GM23338 (cell line): ENCODE measurements at regions not wholly inside any gene's neighbourhood (a gene's known extent, or its start where the extent isn't known, plus 50 kb on each side); places are given as distances from the start of the nearest gene placed in this dataset.

ENCODE experiments used
- ATAC-seq: fragments of 200-7000 bp; cut with Tn5 transposase; 3 replicates; pipeline ENCODE4 v1.9.1; 2020
- DNase-seq: peaks from one replicate; pipeline ENCODE4 v3.0.0-alpha.2; 2015; ENCODE audit warnings: low spot score
- H2AFZ ChIP-seq: fragments of 200-600 bp; sonication (generic); 2 replicates; pipeline ENCODE4 v1.8.0; 2016; ENCODE audit warnings: antibody characterized with exemption, mild to moderate bottlenecking, moderate library complexity
- H3F3A ChIP-seq: fragments of 200-600 bp; sonication (generic); replicated peaks from 2 replicates; pipeline ENCODE4 v1.8.0; 2017; ENCODE audit warnings: antibody characterized with exemption, mixed run types, low read depth
- H3K27ac ChIP-seq: fragments of 200-600 bp; sonication (generic); 2 replicates; pipeline ENCODE4 v1.6.1; 2016; ENCODE audit warnings: low read depth
- H3K27me3 ChIP-seq: fragments of 200-600 bp; sonication (generic); 2 replicates; pipeline ENCODE4 v1.8.0; 2016; ENCODE audit warnings: mild to moderate bottlenecking, mixed run types, moderate library complexity; ENCODE audit not compliant: insufficient read depth
- H3K36me3 ChIP-seq: fragments of 200-600 bp; sonication (generic); 2 replicates; pipeline ENCODE4 v1.8.0; 2016; ENCODE audit warnings: mild to moderate bottlenecking; ENCODE audit not compliant: insufficient read depth
- H3K4me1 ChIP-seq: fragments of 200-600 bp; sonication (generic); 2 replicates; pipeline ENCODE4 v1.8.0; 2016; ENCODE audit warnings: mild to moderate bottlenecking, moderate library complexity; ENCODE audit not compliant: insufficient read depth
- H3K4me2 ChIP-seq: fragments of 200-600 bp; sonication (generic); 2 replicates; pipeline ENCODE4 v1.7.1; 2017; ENCODE audit warnings: mixed run types
- H3K4me3 ChIP-seq: fragments of 200-600 bp; sonication (generic); 2 replicates; pipeline ENCODE4 v1.6.1; 2016; ENCODE audit warnings: mixed run types
- H3K79me2 ChIP-seq: fragments of 200-600 bp; sonication (generic); replicated peaks from 2 replicates; pipeline ENCODE4 v1.8.0; 2017; ENCODE audit warnings: mild to moderate bottlenecking; ENCODE audit not compliant: insufficient read depth
- H3K9me2 ChIP-seq: fragments of 200-600 bp; sonication (generic); 2 replicates; pipeline ENCODE4 v1.8.0; 2017; ENCODE audit not compliant: insufficient read depth
- H4K20me1 ChIP-seq: fragments of 200-600 bp; sonication (generic); replicated peaks from 2 replicates; pipeline ENCODE4 v1.8.0; 2017; ENCODE audit warnings: mild to moderate bottlenecking; ENCODE audit not compliant: insufficient read depth
- H3K27ac Mint-ChIP-seq: 2 replicates; pipeline ENCODE4 v1.8.0; 2020; ENCODE audit warnings: inconsistent platforms, mild to moderate bottlenecking, moderate library complexity, mixed read lengths
- H3K27me3 Mint-ChIP-seq: 3 replicates; pipeline ENCODE4 v1.8.0; 2022; ENCODE audit warnings: low read depth, mild to moderate bottlenecking, moderate library complexity, mixed read lengths, inconsistent platforms; ENCODE audit not compliant: insufficient read depth, poor library complexity
- H3K36me3 Mint-ChIP-seq: 3 replicates; pipeline ENCODE4 v1.8.0; 2021; ENCODE audit warnings: low read depth, mild to moderate bottlenecking, inconsistent platforms, moderate library complexity, mixed read lengths
- H3K4me1 Mint-ChIP-seq: 3 replicates; pipeline ENCODE4 v1.8.0; 2020; ENCODE audit warnings: mild to moderate bottlenecking, inconsistent platforms, mixed read lengths
- H3K4me3 Mint-ChIP-seq: 3 replicates; pipeline ENCODE4 v1.8.0; 2021; ENCODE audit warnings: moderate library complexity, mild to moderate bottlenecking, inconsistent platforms, mixed read lengths
- H3K9me3 Mint-ChIP-seq: 3 replicates; pipeline ENCODE4 v1.8.0; 2020; ENCODE audit warnings: moderate library complexity, mild to moderate bottlenecking, inconsistent platforms, mixed read lengths
- CREB1 ChIP-seq: fragments of 250-450 bp; sonication (Bioruptor Pico); IDR thresholded peaks from 2 replicates; pipeline ENCODE4 v1.5.0; 2020; ENCODE audit warnings: low read depth, mild to moderate bottlenecking, moderate library complexity
- CTCF ChIP-seq, 2 experiments: fragments of 200-600 bp in 1 of 2; sonication (generic) in 1 of 2; conservative IDR thresholded peaks; 2 replicates each; pipeline versions ENCODE4 v1.5.1 to v1.6.1; 2016 to 2017; ENCODE audit warnings: antibody characterized with exemption in 2 of 2, low read depth in 2 of 2, mild to moderate bottlenecking in 2 of 2, moderate library complexity in 1 of 2
- EZH2 ChIP-seq: fragments of 200-600 bp; sonication (generic); IDR thresholded peaks from one replicate; pipeline ENCODE4 v1.8.0; 2017; ENCODE audit warnings: antibody characterized with exemption, mild to moderate bottlenecking, low read depth; ENCODE audit not compliant: unreplicated experiment
- EZH2phosphoT487 ChIP-seq: fragments of 200-600 bp; sonication (generic); IDR thresholded peaks from one replicate; pipeline ENCODE4 v1.8.1; 2018; ENCODE audit warnings: antibody characterized with exemption; ENCODE audit not compliant: unreplicated experiment
- JUNB ChIP-seq: IDR thresholded peaks from one replicate; pipeline ENCODE4 v1.6.1; 2016; ENCODE audit warnings: antibody characterized with exemption; ENCODE audit not compliant: unreplicated experiment
- NANOG ChIP-seq: IDR thresholded peaks from 2 replicates; pipeline ENCODE4 v1.6.1; 2016; ENCODE audit warnings: antibody characterized with exemption, borderline replicate concordance
- POLR2AphosphoS5 ChIP-seq: IDR thresholded peaks from 2 replicates; pipeline ENCODE4 v1.6.1; 2016; ENCODE audit warnings: antibody characterized with exemption, low read depth
- STAT1 ChIP-seq: IDR thresholded peaks from one replicate; pipeline ENCODE4 v1.6.1; 2016; ENCODE audit warnings: antibody characterized with exemption; ENCODE audit not compliant: unreplicated experiment
- ZNF114 ChIP-seq: fragments of 250-450 bp; sonication (Bioruptor Pico); IDR thresholded peaks from 2 replicates; pipeline ENCODE4 v1.5.0; 2020; ENCODE audit warnings: mild to moderate bottlenecking, moderate library complexity
- ZNF331 ChIP-seq: fragments of 250-450 bp; sonication (Bioruptor Pico); IDR thresholded peaks from 2 replicates; pipeline ENCODE4 v1.5.0; 2020; ENCODE audit warnings: low read depth, mild to moderate bottlenecking, moderate library complexity
- TF ChIP-seq, protein P1 (sequence below): IDR thresholded peaks from 2 replicates; pipeline ENCODE4 v1.6.1; 2016; ENCODE audit warnings: antibody characterized with exemption
- TF ChIP-seq, protein P2 (sequence below): IDR thresholded peaks from one replicate; pipeline ENCODE4 v1.6.1; 2018; ENCODE audit warnings: antibody characterized with exemption; ENCODE audit not compliant: unreplicated experiment

DNA sequence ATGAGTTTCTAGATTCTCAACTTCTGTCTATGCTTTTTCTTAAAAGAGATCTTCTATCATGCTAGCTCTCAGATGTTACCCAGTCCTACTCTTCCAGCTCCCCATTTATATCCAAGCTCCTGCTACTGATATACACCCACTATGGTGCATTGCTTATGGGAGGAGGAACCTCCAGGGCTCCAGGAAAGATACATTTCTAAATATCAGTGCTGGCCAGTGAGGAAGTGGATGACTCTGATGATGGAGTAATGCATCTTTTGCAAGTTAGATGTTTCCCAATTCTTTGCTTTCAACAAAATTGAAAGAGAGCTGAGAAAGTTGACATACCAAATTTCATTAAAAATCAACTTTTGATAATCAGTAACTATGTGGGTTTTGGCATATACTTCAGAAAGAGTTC is 105.7 kb upstream of the RESF1 start:
- peaks cover 16% of the 10 kb centered on the region for H3K36me3 ChIP-seq
- 0 out of 2 replicates have a peak, but pooled peaks cover 10% of the 10 kb centered on the region for H3K9me2 ChIP-seq
- no peaks in the 10 kb centered on the region for H3K4me1 Mint-ChIP-seq
- H3K27ac Mint-ChIP-seq = no peak overlapping the region
- H4K20me1 ChIP-seq = no peaks in the 10 kb centered on the region
- no peak overlapping the region for H3K4me3 Mint-ChIP-seq
- no peaks in the 10 kb centered on the region for H3K79me2 ChIP-seq
- no peak overlapping the region for H3K4me3 ChIP-seq
- TF ChIP-seq NANOG (no peak), STAT1 (no peak), JUNB (no peak), ZNF331 (CRISPR knock-in tag) (no peak), EZH2phosphoT487 (no peak), CREB1 (CRISPR knock-in tag) (no peak), CTCF (conservative IDR thresholded peaks at IDR 0.05; ENCODE audit: low read depth in 2 of 2) (no peak), ZNF114 (CRISPR knock-in tag) (no peak)
- TF ChIP-seq, protein P1, sequence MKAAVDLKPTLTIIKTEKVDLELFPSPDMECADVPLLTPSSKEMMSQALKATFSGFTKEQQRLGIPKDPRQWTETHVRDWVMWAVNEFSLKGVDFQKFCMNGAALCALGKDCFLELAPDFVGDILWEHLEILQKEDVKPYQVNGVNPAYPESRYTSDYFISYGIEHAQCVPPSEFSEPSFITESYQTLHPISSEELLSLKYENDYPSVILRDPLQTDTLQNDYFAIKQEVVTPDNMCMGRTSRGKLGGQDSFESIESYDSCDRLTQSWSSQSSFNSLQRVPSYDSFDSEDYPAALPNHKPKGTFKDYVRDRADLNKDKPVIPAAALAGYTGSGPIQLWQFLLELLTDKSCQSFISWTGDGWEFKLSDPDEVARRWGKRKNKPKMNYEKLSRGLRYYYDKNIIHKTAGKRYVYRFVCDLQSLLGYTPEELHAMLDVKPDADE = no peak
- H2AFZ ChIP-seq = no peak overlapping the region
- peaks cover 30% of the 10 kb centered on the region; the same call in 2 of the 3 replicates for H3K36me3 Mint-ChIP-seq
- DNase-seq (no peak), ATAC-seq (no peak)
- H3K27me3 Mint-ChIP-seq = peaks cover 2% of the 10 kb centered on the region
- no peaks in the 10 kb centered on the region for H3K27me3 ChIP-seq
- no peak overlapping the region for H3K27ac ChIP-seq
- H3K4me1 ChIP-seq = no peaks in the 10 kb centered on the region
- peaks cover 44% of the 10 kb centered on the region for H3K9me3 Mint-ChIP-seq
- no peak overlapping the region for H3K4me2 ChIP-seq
- H3F3A ChIP-seq = no peaks in the 10 kb centered on the region; the same call in 1 of the 2 replicates

- H3K27ac Mint-ChIP-seq = no peak overlapping the region
- DNase-seq = no peak
Observed at GRCh38 chr12:31850268-31850667, 108.9 kb upstream of the RESF1 start.

More at GRCh38 chr12:31850268-31850667, 108.9 kb upstream of the RESF1 start:
- Histone ChIP-seq H3K4me3 (no peak overlapping the region), H3K9me2 (0 out of 2 replicates have a peak, but pooled peaks cover 10% of the 10 kb centered on the region), H4K20me1 (no peaks in the 10 kb centered on the region), H3K36me3 (peaks cover 25% of the 10 kb centered on the region), H3F3A (no peaks in the 10 kb centered on the region; the same call in 1 of the 2 replicates), H3K79me2 (no peaks in the 10 kb centered on the region), H3K4me2 (no peak overlapping the region), H3K27ac (no peak overlapping the region), H2AFZ (no peak overlapping the region), H3K4me1 (no peaks in the 10 kb centered on the region), H3K27me3 (no peaks in the 10 kb centered on the region)
- TF ChIP-seq, protein P2, sequence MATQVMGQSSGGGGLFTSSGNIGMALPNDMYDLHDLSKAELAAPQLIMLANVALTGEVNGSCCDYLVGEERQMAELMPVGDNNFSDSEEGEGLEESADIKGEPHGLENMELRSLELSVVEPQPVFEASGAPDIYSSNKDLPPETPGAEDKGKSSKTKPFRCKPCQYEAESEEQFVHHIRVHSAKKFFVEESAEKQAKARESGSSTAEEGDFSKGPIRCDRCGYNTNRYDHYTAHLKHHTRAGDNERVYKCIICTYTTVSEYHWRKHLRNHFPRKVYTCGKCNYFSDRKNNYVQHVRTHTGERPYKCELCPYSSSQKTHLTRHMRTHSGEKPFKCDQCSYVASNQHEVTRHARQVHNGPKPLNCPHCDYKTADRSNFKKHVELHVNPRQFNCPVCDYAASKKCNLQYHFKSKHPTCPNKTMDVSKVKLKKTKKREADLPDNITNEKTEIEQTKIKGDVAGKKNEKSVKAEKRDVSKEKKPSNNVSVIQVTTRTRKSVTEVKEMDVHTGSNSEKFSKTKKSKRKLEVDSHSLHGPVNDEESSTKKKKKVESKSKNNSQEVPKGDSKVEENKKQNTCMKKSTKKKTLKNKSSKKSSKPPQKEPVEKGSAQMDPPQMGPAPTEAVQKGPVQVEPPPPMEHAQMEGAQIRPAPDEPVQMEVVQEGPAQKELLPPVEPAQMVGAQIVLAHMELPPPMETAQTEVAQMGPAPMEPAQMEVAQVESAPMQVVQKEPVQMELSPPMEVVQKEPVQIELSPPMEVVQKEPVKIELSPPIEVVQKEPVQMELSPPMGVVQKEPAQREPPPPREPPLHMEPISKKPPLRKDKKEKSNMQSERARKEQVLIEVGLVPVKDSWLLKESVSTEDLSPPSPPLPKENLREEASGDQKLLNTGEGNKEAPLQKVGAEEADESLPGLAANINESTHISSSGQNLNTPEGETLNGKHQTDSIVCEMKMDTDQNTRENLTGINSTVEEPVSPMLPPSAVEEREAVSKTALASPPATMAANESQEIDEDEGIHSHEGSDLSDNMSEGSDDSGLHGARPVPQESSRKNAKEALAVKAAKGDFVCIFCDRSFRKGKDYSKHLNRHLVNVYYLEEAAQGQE = no peak
- no peak for TF ChIP-seq POLR2AphosphoS5
- TF ChIP-seq ZNF114 (CRISPR knock-in tag) = no peak
- no peak for TF ChIP-seq ZNF331 (CRISPR knock-in tag)
- no peak for TF ChIP-seq NANOG
- no peak for TF ChIP-seq EZH2
- TF ChIP-seq CREB1 (CRISPR knock-in tag) = no peak
- TF ChIP-seq EZH2phosphoT487 = no peak
- TF ChIP-seq STAT1 = no peak
- TF ChIP-seq, protein P1 = no peak
- TF ChIP-seq CTCF (conservative IDR thresholded peaks at IDR 0.05; ENCODE audit: low read depth in 2 of 2) = no peak
- TF ChIP-seq JUNB = no peak
- Mint-ChIP-seq H3K9me3 (peaks cover 70% of the 10 kb centered on the region), H3K4me1 (no peaks in the 10 kb centered on the region), H3K4me3 (no peak overlapping the region), H3K36me3 (peaks cover 48% of the 10 kb centered on the region; the same call in 2 of the 3 replicates), H3K27me3 (peaks cover 8% of the 10 kb centered on the region)
- ATAC-seq = no peak
